ENCODE measurements at regions not wholly inside any gene's neighbourhood (a gene's known extent, or its start where the extent isn't known, plus 50 kb on each side); places are given as distances from the start of the nearest gene placed in this dataset.
"Not testable (repeated sequence)": the region's sequence is repeated elsewhere in the genome, so short reads cannot be mapped to it uniquely, and the experiment has no call there.

DNA sequence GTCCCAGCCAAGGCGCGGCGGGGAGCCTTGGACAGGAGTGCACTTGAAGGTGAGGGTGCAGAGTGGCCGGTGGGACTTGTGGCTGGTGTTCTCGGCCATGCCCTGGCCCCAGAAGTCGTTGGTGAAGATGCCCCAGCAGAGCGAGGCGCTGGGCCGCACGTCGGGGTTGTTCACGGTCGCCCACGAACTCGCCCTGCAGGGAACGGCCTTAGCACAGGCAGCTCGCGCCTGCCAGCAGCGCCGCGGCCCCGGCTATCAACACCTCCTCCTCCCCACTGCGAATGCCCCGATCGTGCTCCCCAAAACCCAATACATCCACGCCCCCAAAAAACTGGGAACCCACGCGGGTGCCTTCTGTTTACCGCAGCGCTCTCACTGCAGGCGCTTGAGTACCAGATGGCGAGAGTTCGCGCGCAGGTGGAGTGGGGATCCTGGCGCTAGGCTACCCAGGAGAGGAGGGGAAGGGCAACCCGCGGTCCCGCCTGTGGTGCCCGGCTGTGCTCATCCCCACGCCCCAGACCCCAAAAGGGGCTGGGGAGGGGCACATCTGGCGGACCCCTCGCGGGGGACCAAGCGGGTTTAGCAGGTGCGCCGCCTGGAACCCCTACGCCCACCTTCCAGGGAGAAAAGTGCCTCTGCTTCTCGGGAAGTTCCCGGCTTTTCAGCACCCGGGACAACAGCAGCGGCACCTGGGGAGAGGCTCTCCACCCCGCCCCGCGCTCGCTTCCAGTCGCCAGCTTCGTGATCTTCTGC is 386.3 kb upstream of the TMTC1 start:
- no peaks in the 10 kb centered on the region for H3K27me3 Mint-ChIP-seq (ENCODE audit: unreplicated experiment)
- TF ChIP-seq, protein P1, sequence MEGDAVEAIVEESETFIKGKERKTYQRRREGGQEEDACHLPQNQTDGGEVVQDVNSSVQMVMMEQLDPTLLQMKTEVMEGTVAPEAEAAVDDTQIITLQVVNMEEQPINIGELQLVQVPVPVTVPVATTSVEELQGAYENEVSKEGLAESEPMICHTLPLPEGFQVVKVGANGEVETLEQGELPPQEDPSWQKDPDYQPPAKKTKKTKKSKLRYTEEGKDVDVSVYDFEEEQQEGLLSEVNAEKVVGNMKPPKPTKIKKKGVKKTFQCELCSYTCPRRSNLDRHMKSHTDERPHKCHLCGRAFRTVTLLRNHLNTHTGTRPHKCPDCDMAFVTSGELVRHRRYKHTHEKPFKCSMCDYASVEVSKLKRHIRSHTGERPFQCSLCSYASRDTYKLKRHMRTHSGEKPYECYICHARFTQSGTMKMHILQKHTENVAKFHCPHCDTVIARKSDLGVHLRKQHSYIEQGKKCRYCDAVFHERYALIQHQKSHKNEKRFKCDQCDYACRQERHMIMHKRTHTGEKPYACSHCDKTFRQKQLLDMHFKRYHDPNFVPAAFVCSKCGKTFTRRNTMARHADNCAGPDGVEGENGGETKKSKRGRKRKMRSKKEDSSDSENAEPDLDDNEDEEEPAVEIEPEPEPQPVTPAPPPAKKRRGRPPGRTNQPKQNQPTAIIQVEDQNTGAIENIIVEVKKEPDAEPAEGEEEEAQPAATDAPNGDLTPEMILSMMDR (IDR thresholded peaks at IDR 0.05), result no peak
- DNase-seq (ENCODE audit: extremely low spot score, unreplicated experiment), result no peak
- no peaks in the 10 kb centered on the region for H3K4me1 Mint-ChIP-seq (ENCODE audit: unreplicated experiment)
- no peak overlapping the region for H3K4me3 Mint-ChIP-seq (ENCODE audit: unreplicated experiment)
- no peak overlapping the region for H3K27ac Mint-ChIP-seq (ENCODE audit: unreplicated experiment)
- H3K36me3 Mint-ChIP-seq (ENCODE audit: unreplicated experiment), result no peaks in the 10 kb centered on the region
- H3K9me3 Mint-ChIP-seq (ENCODE audit: unreplicated experiment), result no peaks in the 10 kb centered on the region

DNA sequence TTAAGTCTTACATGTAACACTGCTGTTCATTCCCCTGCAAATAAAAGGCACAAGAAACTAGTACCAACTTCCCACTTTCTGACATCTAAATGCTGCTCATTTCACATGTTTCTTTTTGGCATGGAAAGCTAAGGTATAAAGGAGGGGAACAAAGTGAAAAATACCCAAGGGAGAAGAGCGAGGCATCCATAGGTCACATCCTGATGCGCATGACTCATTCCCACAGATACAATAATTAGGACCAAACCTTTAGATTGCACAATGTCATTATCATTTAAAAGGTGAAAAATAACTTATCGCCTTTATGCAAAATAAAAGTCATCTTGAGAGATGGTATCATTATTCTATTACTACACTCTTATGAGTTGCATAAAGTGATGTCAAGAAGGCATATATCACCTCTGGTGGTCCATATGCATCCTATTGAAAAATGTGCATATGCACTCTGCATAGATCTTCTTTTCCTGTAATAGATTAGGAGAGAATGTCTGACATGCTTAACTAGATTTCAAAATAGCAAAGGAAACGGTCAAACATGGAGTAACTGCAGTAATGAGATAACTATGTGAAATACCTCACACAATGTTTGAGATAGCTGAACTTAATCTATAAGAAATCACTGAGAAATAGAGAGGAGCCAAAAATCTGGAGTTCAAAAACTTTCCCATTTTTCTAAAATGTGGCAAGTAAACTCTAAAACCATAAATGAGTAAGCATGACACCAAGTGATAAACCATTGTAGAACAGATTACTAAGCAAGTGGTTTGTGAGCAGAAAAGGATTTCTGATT is 382.5 kb upstream of the TMTC1 start:
- no peak overlapping the region for H3K4me3 Mint-ChIP-seq (ENCODE audit: unreplicated experiment)
- no peaks in the 10 kb centered on the region for H3K9me3 Mint-ChIP-seq (ENCODE audit: unreplicated experiment)
- H3K27me3 Mint-ChIP-seq (ENCODE audit: unreplicated experiment), result no peaks in the 10 kb centered on the region
- no peak for DNase-seq (ENCODE audit: extremely low spot score, unreplicated experiment)
- no peaks in the 10 kb centered on the region for H3K36me3 Mint-ChIP-seq (ENCODE audit: unreplicated experiment)
- peaks cover 6% of the 10 kb centered on the region for H3K4me1 Mint-ChIP-seq (ENCODE audit: unreplicated experiment)
- no peak overlapping the region for H3K27ac Mint-ChIP-seq (ENCODE audit: unreplicated experiment)
- TF ChIP-seq, protein P1 (IDR thresholded peaks at IDR 0.05), result no peak

DNA sequence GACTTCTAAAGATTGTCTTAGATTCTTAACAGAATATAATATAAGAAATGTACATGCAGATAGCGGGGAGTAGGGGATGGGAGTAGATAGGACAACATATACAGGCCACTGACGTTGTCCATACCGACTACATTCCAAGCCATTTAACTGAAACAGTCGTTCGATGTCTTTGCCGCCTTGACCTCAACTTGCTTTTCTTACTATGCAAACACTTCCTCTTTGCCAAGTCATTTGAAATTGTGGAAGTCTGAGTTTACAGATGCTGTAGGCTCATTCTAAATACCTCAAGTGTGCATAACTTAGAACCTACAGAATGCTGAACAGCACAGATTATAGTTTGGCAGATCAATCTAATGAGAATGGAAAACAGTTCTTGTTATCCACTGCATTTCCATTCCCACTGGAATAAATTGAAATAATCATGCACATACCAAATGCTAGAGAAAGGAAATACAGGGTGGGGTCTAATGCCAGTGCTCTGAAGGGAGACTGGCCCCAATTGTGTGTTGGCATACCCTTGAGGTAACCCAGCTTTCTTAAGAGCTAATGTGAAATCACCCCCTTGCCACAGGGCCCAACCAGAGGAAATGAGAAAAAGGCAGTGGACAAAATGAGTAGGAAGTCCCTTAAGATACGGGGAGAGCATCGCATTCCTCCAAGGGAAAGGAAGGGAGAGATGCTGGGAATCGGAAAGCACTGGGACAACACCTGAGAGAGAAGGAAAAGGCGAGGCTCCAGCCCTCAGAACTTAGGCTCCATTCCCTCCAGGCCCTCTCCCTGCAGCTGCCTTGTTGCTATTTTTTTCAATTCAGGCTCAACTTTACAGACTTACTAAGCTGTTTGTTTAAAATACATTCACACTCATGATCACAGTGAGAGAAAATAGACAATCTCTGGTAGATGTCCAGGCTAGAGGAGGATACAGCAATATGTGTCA is 380.9 kb upstream of the TMTC1 start:
- Mint-ChIP-seq H3K36me3 (ENCODE audit: unreplicated experiment) (no peaks in the 10 kb centered on the region), H3K27me3 (ENCODE audit: unreplicated experiment) (no peaks in the 10 kb centered on the region), H3K4me3 (ENCODE audit: unreplicated experiment) (no peak overlapping the region), H3K4me1 (ENCODE audit: unreplicated experiment) (peaks cover 6% of the 10 kb centered on the region), H3K9me3 (ENCODE audit: unreplicated experiment) (no peaks in the 10 kb centered on the region), H3K27ac (ENCODE audit: unreplicated experiment) (no peak overlapping the region)
- TF ChIP-seq, protein P1 (IDR thresholded peaks at IDR 0.05), result no peak
- no peak for DNase-seq (ENCODE audit: extremely low spot score, unreplicated experiment)

DNA sequence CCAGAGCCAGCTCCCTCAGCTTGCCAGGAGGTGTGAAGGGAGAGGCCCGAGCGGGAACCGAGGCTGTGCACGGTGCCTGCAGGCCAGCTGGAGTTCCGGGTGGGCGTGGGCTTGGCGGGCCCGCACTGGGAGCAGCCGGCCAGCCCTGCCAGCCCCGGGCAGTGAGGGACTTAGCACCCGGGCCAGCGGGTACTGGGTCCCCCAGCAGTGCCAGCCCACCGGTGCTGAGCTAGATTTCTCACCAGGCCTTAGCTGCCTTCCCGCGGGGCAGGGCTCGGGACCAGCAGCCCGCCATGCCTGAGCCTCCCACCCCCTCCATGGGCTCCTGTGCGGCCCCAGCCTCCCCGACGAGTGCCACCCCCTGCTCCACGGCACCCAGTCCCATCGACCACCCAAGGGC is 373.1 kb upstream of the TMTC1 start:
- not testable (repeated sequence) for H3K27me3 Mint-ChIP-seq (ENCODE audit: unreplicated experiment); H3K36me3 Mint-ChIP-seq (ENCODE audit: unreplicated experiment); H3K4me1 Mint-ChIP-seq (ENCODE audit: unreplicated experiment); H3K27ac Mint-ChIP-seq (ENCODE audit: unreplicated experiment); DNase-seq (ENCODE audit: extremely low spot score, unreplicated experiment); H3K4me3 Mint-ChIP-seq (ENCODE audit: unreplicated experiment); H3K9me3 Mint-ChIP-seq (ENCODE audit: unreplicated experiment)

DNA sequence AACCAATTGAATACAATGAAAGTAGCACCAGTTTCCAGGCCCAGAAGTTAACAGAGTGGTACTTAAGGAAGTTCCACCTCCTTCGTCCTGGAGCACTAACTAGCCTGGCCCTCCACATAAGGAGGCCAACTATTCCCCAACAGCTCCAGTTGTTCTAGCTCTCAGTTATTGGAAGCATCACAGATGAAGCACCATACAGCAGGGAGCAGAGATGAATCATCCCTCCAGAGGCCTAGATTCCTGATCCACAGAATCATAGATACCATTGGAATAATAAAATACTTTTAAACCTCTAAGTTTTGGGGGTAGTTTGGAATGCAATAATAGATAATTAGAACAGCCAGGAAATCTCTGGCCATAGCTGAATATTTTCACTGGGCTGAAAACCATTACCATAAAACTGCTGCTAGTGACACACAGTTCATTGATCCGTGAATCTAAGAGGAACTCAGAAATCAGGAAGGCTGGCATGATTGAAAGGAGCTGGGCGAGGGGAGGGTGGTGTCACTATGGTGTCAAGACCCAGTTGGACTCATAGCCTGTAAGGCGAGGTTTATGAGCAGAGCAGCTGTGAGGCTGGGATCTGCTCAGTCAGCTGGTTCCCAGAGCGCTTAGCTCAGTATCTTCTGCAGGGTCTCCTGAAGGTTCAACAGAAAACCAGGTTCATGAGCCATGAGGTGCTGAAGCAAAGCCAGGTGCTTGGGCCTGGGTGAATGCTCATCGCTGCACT is 371.4 kb upstream of the TMTC1 start:
- DNase-seq (ENCODE audit: extremely low spot score, unreplicated experiment), result no peak

More for the DNA sequence above, 371.4 kb upstream of the TMTC1 start:
- Mint-ChIP-seq H3K36me3 (ENCODE audit: unreplicated experiment) (peaks cover 2% of the 10 kb centered on the region), H3K4me3 (ENCODE audit: unreplicated experiment) (no peak overlapping the region), H3K4me1 (ENCODE audit: unreplicated experiment) (peaks cover 11% of the 10 kb centered on the region), H3K9me3 (ENCODE audit: unreplicated experiment) (peaks cover 3% of the 10 kb centered on the region), H3K27me3 (ENCODE audit: unreplicated experiment) (no peaks in the 10 kb centered on the region), H3K27ac (ENCODE audit: unreplicated experiment) (peak overlapping the region; percentile 39)
- TF ChIP-seq, protein P1 (IDR thresholded peaks at IDR 0.05), result no peak

Data from osteocyte (in vitro differentiated cells).